Stimulated activated memory B cell treated with anti-CD40 and anti-IgM and Interleukin-4, amounts not matched to agents 10 μg/mL and 1 μg/mL and 100 μg/mL, for 72 hours (primary cell): ENCODE measurements at regions not wholly inside any gene's neighbourhood (a gene's known extent, or its start where the extent isn't known, plus 50 kb on each side); places are given as distances from the start of the nearest gene placed in this dataset.
"Not testable (repeated sequence)": the region's sequence is repeated elsewhere in the genome, so short reads cannot be mapped to it uniquely, and the experiment has no call there.

Source experiments
- ATAC-seq: fragments of 150-1000 bp; cut with Tn5 transposase; 2 replicates; pipeline ENCODE4 v1.10.0; 2021
- H3K27ac Mint-ChIP-seq: one replicate; pipeline ENCODE4 v1.8.0; 2022; ENCODE audit warnings: mild to moderate bottlenecking, mixed read lengths
- H3K27me3 Mint-ChIP-seq: one replicate; pipeline ENCODE4 v1.8.0; 2022; ENCODE audit warnings: mixed read lengths
- H3K36me3 Mint-ChIP-seq: one replicate; pipeline ENCODE4 v1.8.0; 2022; ENCODE audit warnings: mixed read lengths
- H3K4me1 Mint-ChIP-seq: one replicate; pipeline ENCODE4 v1.8.0; 2022; ENCODE audit warnings: mixed read lengths
- H3K4me3 Mint-ChIP-seq: one replicate; pipeline ENCODE4 v1.8.0; 2022; ENCODE audit warnings: mild to moderate bottlenecking, moderate library complexity, mixed read lengths
- H3K9me3 Mint-ChIP-seq: one replicate; pipeline ENCODE4 v1.8.0; 2022; ENCODE audit warnings: mixed read lengths

- no peak for ATAC-seq
- no peaks in the 10 kb centered on the region for H3K36me3 Mint-ChIP-seq
- H3K4me3 Mint-ChIP-seq: no peak overlapping the region
- H3K9me3 Mint-ChIP-seq: no peaks in the 10 kb centered on the region
- no peak overlapping the region for H3K27ac Mint-ChIP-seq
- no peaks in the 10 kb centered on the region for H3K4me1 Mint-ChIP-seq
- H3K27me3 Mint-ChIP-seq: no peaks in the 10 kb centered on the region
These were observed 811.6 kb downstream of the GLUD2 start for GRCh38 chrX:121858867-121859647.

GRCh38 chrX:121863976-121864375, 816.6 kb downstream of the GLUD2 start:
- H3K27ac Mint-ChIP-seq: no peak overlapping the region
- H3K9me3 Mint-ChIP-seq: no peaks in the 10 kb centered on the region
- ATAC-seq: no peak
- no peaks in the 10 kb centered on the region for H3K36me3 Mint-ChIP-seq
- no peaks in the 10 kb centered on the region for H3K27me3 Mint-ChIP-seq
- H3K4me1 Mint-ChIP-seq: no peaks in the 10 kb centered on the region
- H3K4me3 Mint-ChIP-seq: no peak overlapping the region

GRCh38 chrX:121864561-121864960, 817.2 kb downstream of the GLUD2 start:
- Mint-ChIP-seq H3K4me3 (no peak overlapping the region), H3K27ac (no peak overlapping the region), H3K36me3 (no peaks in the 10 kb centered on the region)

GRCh38 chrX:121869876-121870477, 822.6 kb downstream of the GLUD2 start:
- no peak for ATAC-seq
- Mint-ChIP-seq H3K4me1 (no peaks in the 10 kb centered on the region), H3K4me3 (no peak overlapping the region), H3K36me3 (no peaks in the 10 kb centered on the region), H3K27ac (no peak overlapping the region), H3K27me3 (no peaks in the 10 kb centered on the region), H3K9me3 (no peaks in the 10 kb centered on the region)

More at GRCh38 chrX:121864561-121864960, 817.2 kb downstream of the GLUD2 start:
- Mint-ChIP-seq H3K27me3 (no peaks in the 10 kb centered on the region), H3K9me3 (no peaks in the 10 kb centered on the region), H3K4me1 (no peaks in the 10 kb centered on the region)
- no peak for ATAC-seq

DNA sequence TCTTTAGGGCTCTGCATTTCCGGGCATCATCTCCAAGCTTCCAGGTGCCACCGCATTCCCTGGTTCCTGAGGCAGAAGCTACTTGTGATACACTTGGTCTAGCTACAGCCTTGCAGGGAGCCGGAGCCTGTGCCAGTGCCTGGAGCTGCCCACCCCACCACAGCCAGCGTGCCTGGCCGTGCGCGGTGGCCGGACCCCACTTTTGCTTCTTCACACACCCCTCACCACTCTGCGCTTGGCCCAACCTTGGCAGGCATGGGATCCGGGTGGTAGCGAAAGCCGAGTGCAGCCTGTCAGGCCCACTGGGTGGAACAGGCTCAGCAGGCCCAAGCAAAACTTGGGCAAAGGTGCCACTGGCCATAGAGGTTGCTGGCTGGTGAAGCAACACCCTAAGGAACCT, 823.7 kb downstream of the GLUD2 start:
- H3K27ac Mint-ChIP-seq: no peak overlapping the region

DNA sequence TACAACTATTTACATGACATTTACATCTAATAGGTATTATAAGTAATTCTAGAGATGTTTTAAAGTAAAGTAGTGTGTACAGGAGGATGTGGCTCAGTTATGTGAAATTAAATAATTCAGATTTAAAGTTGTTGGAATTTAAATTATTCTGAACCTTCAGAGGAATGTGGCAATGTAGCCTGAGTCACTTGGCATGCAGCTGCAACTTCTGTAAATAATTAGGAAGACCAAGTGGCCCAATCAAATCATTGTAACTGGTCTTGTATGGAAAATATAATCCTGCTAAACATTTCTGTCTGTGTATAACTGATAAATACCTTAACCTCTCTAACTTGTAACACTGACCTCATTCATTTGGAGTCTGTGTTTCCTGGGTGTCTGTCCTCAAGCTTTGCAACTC, 828.9 kb downstream of the GLUD2 start:
- Mint-ChIP-seq H3K27ac (no peak overlapping the region), H3K4me3 (no peak overlapping the region), H3K27me3 (no peaks in the 10 kb centered on the region), H3K4me1 (no peaks in the 10 kb centered on the region), H3K36me3 (no peaks in the 10 kb centered on the region), H3K9me3 (no peaks in the 10 kb centered on the region)
- no peak for ATAC-seq

More for the DNA sequence above, 823.7 kb downstream of the GLUD2 start:
- Mint-ChIP-seq H3K4me1 (no peaks in the 10 kb centered on the region), H3K4me3 (no peak overlapping the region), H3K27me3 (no peaks in the 10 kb centered on the region), H3K36me3 (no peaks in the 10 kb centered on the region), H3K9me3 (no peaks in the 10 kb centered on the region)
- ATAC-seq: no peak

DNA sequence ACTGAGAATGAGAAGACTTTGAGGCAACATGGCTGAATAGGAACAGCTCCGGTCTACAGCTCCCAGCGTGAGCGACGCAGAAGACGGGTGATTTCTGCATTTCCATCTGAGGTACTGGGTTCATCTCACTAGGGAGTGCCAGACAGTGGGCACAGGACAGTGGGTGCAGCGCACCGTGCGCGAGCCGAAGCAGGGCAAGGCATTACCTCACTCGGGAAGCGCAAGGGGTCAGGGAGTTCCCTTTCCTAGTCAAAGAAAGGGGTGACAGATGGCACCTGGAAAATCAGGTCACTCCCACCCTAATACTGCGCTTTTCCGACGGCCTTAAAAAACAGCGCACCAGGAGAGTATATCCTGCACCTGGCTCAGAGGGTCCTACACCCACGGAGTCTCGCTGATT, 829.9 kb downstream of the GLUD2 start:
- not testable (repeated sequence) for H3K4me3 Mint-ChIP-seq

GRCh38 chrX:121886557-121886956, 839.1 kb downstream of the GLUD2 start:
- no peaks in the 10 kb centered on the region for H3K36me3 Mint-ChIP-seq
- H3K27me3 Mint-ChIP-seq: no peaks in the 10 kb centered on the region
- no peak overlapping the region for H3K4me3 Mint-ChIP-seq
- no peak for ATAC-seq
- H3K9me3 Mint-ChIP-seq: no peaks in the 10 kb centered on the region
- H3K27ac Mint-ChIP-seq: no peak overlapping the region
- no peaks in the 10 kb centered on the region for H3K4me1 Mint-ChIP-seq

More for the DNA sequence above, 829.9 kb downstream of the GLUD2 start:
- not testable (repeated sequence) for H3K4me1 Mint-ChIP-seq, H3K27me3 Mint-ChIP-seq, H3K36me3 Mint-ChIP-seq, H3K27ac Mint-ChIP-seq, H3K9me3 Mint-ChIP-seq, ATAC-seq

DNA sequence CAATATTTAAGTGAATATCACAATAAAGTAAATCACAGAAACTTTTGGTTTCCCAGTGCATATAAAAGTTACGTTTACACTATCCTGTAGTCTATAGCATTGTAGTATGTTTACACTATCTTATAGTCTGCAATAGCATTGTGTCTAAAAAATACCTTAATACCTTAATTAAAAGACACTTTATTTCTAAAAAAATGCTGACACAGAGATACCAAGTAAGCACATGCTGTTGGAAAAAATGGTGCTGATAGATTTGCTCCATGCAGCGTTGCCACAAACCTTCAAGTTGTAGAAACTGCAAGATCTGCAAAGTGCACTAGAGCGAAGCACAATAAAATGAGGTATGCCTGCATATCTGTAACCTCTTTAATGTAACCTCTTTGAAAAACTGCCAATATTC, 847.3 kb downstream of the GLUD2 start:
- no peak overlapping the region for H3K27ac Mint-ChIP-seq
- no peak for ATAC-seq
- H3K4me3 Mint-ChIP-seq: no peak overlapping the region
- no peaks in the 10 kb centered on the region for H3K4me1 Mint-ChIP-seq
- H3K9me3 Mint-ChIP-seq: no peaks in the 10 kb centered on the region
- no peaks in the 10 kb centered on the region for H3K27me3 Mint-ChIP-seq
- no peaks in the 10 kb centered on the region for H3K36me3 Mint-ChIP-seq

GRCh38 chrX:121902463-121902862, 855.1 kb downstream of the GLUD2 start:
- ATAC-seq: no peak
- no peaks in the 10 kb centered on the region for H3K9me3 Mint-ChIP-seq
- no peak overlapping the region for H3K4me3 Mint-ChIP-seq
- no peaks in the 10 kb centered on the region for H3K36me3 Mint-ChIP-seq
- H3K27ac Mint-ChIP-seq: no peak overlapping the region
- H3K4me1 Mint-ChIP-seq: no peaks in the 10 kb centered on the region
- no peaks in the 10 kb centered on the region for H3K27me3 Mint-ChIP-seq

DNA sequence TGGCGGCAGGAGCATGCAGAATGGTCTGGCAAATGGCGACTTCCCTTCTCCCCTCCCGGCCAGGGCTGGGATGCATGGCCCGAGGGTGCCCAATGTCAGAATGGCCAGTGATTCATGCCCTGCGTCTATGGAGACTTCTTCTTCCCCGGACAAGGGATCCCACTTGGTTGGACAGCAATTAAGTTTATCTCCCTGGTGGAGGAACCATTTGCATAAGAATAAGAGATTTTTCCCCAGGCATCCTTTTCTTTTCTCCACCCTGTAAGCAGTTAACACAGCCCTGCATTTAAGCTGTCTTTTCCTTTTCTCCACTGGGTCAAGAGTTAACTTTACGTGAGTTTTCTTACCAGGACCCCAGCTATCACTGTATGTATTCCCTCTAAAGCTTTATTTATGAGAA, 856.6 kb downstream of the GLUD2 start:
- no peak overlapping the region for H3K4me3 Mint-ChIP-seq
- no peak for ATAC-seq
- H3K9me3 Mint-ChIP-seq: no peaks in the 10 kb centered on the region
- no peaks in the 10 kb centered on the region for H3K36me3 Mint-ChIP-seq
- H3K27ac Mint-ChIP-seq: no peak overlapping the region
- no peaks in the 10 kb centered on the region for H3K27me3 Mint-ChIP-seq
- H3K4me1 Mint-ChIP-seq: no peaks in the 10 kb centered on the region

DNA sequence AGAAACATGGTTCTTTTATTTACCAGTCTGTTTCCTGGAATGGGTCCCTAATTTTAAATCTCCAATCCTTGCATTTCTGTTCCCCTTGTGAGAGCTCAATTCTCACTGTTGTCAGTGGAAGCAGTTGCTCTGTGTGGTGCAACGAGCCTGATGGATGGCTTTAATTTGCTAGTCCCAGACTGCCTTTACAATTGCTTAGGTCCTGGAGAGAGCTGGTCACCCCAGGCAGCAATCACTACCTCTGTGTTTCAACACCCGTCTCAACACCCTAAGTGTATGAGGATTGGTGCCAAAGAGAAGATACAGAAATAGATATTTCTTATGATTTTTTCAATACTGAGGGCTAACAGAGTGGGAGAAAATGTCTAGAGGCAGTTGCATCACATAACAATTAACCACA, 873.8 kb downstream of the GLUD2 start:
- no peak for ATAC-seq
- Mint-ChIP-seq H3K27ac (no peak overlapping the region), H3K9me3 (no peaks in the 10 kb centered on the region), H3K36me3 (no peaks in the 10 kb centered on the region), H3K27me3 (no peaks in the 10 kb centered on the region), H3K4me1 (no peaks in the 10 kb centered on the region), H3K4me3 (no peak overlapping the region)

GRCh38 chrX:121931567-121931966, 884.2 kb downstream of the GLUD2 start:
- no peak overlapping the region for H3K27ac Mint-ChIP-seq

GRCh38 chrX:121932688-121933087, 885.3 kb downstream of the GLUD2 start:
- Mint-ChIP-seq H3K27me3 (no peaks in the 10 kb centered on the region), H3K9me3 (peaks cover 3% of the 10 kb centered on the region), H3K36me3 (no peaks in the 10 kb centered on the region), H3K27ac (no peak overlapping the region), H3K4me3 (no peak overlapping the region), H3K4me1 (no peaks in the 10 kb centered on the region)
- ATAC-seq: no peak

More at GRCh38 chrX:121931567-121931966, 884.2 kb downstream of the GLUD2 start:
- peaks cover 3% of the 10 kb centered on the region for H3K9me3 Mint-ChIP-seq
- H3K4me3 Mint-ChIP-seq: no peak overlapping the region
- no peaks in the 10 kb centered on the region for H3K4me1 Mint-ChIP-seq
- no peaks in the 10 kb centered on the region for H3K36me3 Mint-ChIP-seq
- ATAC-seq: no peak
- no peaks in the 10 kb centered on the region for H3K27me3 Mint-ChIP-seq

DNA sequence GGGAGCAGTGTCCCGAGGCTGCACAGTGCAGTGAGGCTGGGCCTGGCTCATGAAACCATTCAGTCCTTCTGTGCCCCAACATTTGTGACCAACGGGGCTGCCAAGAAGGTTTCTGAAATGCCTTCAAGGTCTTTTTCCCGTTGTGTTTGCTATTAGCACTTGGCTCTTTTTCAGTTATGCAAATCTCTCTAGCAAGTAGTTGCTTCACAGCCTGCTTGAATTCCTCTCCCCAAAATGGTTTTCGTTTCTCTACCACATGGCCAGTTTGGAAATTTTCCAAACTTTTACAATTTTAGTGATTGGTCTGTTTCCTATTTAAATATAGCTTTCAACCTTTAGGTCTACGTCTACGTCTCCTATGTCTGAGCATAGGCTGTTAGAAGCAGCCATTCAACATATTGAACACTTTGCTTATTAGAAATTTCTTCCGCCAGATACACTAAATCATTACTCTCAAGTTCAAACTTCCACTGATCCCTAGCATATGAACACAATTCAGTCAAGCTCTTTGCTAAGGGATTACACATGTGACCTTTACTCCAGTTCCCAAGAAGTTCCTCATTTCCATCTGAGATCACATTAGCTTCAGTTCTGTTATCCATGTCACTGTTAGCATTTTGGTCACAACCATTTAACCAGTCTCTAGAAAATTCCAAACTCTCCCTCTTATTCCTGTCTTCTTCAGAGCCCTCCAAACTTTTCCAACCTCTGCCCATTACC, 901.8 kb downstream of the GLUD2 start:
- no peak for ATAC-seq
- H3K4me3 Mint-ChIP-seq: no peak overlapping the region
- no peaks in the 10 kb centered on the region for H3K36me3 Mint-ChIP-seq
- no peaks in the 10 kb centered on the region for H3K9me3 Mint-ChIP-seq
- no peaks in the 10 kb centered on the region for H3K27me3 Mint-ChIP-seq
- no peaks in the 10 kb centered on the region for H3K4me1 Mint-ChIP-seq
- H3K27ac Mint-ChIP-seq: no peak overlapping the region

DNA sequence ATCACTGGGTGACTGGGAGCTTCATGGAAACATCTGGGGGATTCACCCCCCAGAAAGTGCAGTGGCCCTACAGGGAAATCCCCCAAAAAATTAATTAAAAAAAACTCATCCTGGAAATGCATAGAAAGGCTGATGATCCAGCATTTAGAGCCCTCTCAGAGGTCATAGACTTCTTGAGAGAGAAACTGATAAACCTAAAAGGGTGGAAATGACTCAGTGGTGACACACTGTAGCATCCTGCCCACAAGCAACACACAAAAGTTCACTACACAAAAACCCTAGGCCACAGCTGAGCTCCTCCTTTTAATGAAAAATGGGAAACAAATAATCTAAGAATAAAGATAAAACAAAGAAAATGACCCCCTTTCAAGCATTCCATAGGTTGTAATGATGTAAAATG, 911.5 kb downstream of the GLUD2 start:
- Mint-ChIP-seq H3K4me1 (no peaks in the 10 kb centered on the region), H3K27ac (no peak overlapping the region), H3K36me3 (no peaks in the 10 kb centered on the region), H3K9me3 (no peaks in the 10 kb centered on the region), H3K4me3 (no peak overlapping the region), H3K27me3 (no peaks in the 10 kb centered on the region)
- ATAC-seq: no peak
